Suppressor macrophage treated with lipopolysaccharide for 4 hours (primary cell): ENCODE measurements at regions not wholly inside any gene's neighbourhood (a gene's known extent, or its start where the extent isn't known, plus 50 kb on each side); places are given as distances from the start of the nearest gene placed in this dataset.
"Not testable (repeated sequence)": the region's sequence is repeated elsewhere in the genome, so short reads cannot be mapped to it uniquely, and the experiment has no call there.

Source experiments
- DNase-seq: peaks from one replicate; pipeline ENCODE4 v3.0.0-alpha.2; 2020

DNA sequence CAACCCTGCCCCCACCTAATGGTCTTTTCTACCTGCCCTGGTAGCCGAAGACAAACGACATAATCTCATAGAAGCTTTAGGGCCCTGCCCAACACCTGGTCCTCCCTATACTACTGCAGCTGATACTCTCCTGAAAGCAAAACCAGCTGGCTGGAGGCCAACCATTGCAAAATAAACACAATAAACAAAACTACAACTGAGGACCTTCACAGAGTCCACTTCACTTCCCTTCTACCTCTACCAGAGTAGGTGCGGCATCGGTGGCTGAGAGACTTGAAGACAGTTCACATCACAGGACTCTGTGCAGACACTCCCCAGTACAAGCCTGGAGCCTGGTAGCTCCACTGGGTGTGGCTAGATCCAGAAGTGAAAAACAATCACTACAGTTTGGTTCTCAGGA lies 476.2 kb downstream of the MMUT start:
- no peak for DNase-seq

DNA sequence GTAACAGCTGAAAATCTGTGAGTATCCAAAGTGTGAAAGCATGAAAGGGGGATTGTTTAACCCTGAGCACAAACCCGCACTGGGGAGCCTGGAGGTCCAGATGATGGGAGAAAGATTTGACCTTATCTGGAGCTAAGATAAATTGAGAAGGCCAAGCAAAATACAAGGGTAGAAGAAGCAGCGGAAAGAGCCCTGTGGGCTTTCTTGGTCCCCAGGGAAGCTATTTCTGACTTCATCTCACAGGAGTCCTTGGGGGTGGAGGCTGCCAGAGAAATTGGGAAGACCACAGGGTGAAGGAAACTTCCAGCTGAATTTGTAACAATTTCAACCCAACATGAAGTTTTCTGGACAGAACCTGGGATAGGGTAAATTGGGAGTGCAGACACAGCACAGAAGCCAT lies 476.9 kb downstream of the MMUT start:
- DNase-seq, result no peak

DNA sequence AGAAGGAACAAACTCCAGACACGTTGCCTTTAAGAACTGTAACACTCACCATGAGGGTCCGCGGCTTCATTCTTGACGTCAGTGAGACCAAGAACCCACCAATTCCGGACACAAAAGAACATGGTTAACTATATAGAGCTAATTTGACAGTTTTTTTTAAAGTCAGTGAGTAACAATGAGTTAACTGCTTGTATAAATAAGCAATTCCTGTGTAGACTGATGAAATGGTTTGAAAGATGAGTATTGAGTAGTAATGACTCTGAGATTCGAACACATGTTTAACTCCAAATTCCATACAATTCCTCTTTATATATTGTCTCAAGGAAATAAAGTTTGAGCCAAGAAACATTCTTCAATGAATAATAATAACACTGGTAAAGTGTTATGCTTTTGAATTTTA lies 478.0 kb downstream of the MMUT start:
- DNase-seq, result no peak

DNA sequence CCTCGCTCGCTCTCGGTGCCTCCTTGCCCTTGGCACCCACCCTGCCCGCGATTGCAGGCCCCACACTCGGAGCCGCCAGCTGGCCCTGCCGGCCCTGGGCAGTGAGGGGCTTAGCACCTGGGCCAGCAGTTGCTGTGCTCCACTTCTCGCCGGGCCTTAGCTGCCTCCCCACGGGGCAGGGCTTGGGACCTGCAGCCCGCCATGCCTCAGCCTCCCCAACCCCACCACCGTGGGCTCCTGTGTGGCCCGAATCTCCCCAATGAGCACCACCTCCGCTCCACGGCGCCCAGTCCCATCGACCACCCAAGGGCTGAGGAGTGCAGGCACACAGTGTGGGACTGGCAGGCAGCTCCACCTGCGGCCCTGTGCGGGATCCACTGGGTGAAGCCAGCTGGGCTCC lies 479.1 kb downstream of the MMUT start:
- not testable (repeated sequence) for DNase-seq

DNA sequence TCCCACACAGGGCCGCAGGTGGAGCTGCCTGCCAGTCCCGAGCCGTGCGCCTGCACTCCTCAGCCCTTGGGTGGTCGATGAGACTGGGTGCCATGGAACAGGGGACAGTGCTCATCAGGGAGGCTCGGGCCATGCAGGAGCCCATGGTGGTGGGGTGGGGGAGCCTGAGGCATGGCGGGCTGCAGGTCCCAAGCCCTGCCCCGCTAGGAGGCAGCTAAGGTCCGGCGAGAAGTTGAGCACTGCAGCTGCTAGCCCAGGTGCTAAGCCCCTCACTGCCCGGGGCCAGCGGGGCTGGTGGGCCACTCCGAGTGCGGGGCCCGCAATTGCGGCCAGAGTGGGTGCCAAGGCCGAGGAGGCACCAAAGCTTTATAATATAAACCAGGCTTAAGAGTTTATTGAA lies 479.7 kb downstream of the MMUT start:
- DNase-seq, result no peak

DNA sequence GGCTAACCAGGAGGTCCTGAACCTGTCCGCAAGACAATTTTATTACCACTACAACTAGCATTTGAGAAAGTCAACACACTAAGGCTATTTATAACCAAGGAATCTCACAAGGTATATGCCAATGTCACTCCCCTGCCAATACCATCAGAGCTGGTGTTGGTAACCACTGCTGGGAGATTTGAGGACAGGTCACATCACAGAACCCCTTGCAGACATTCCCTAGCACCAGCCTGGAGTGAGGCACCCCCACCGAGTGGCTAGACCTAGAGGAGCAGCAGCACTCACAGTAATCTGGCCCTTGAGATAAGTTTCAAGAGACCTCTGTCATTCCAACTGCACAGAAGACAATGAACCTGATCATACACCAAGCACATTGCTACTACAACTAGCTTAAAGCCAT lies 483.2 kb downstream of the MMUT start:
- no peak for DNase-seq

DNA sequence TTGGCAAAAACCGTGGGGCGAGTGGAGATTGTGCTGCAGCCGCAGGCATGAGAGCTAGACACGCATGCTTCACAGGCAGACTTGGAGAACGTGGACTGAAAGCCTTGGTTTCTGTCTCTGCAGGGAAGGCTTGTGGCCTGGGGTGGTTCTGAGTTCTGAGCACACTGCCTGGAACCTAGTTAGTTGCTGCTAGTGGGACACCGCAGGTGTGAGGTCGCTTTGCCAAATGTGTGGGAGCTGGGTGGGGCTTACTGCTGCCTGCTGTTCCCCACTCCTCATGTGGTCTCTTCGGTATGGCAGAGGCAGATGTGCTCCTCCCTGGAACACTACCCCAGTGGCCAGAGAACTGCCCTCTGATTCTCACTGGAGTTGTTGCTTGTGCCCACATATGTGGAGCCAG lies 484.0 kb downstream of the MMUT start:
- DNase-seq, result no peak

DNA sequence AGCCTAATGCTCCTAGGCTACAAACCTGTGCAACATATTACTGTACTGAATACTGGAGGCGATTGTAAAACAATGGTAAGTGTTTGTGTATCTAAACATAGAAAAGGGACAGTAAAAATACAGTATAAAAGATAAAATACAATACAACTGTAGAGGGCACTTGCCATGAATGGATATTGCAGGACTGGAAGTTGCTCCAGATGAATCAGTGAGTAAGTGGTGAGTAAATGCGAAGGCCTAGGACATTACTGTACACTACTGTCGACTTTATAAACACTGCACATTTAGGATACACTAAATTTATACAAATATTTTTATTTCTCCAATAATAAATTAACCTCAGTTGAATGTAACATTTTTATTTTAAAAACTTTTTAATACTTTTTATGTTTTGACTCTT lies 485.0 kb downstream of the MMUT start:
- no peak for DNase-seq

DNA sequence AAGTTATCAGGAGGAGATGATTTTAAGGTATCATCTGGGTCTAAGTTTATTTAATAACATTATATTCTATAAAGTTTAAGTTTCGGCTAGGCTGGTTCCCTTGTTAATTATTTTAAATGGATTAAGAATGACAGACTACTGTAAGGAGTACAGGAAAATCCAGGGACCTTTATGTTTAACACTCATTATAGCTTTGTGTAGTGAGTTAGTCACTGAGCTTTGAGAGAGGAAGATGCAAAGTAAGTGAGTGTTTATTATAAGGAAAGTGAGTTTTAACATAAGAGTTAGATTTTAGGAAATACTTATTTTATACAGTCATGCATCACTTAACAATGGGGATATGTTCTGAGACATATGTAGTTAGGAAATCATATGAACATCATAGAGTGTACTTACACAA lies 485.5 kb downstream of the MMUT start:
- no peak for DNase-seq

DNA sequence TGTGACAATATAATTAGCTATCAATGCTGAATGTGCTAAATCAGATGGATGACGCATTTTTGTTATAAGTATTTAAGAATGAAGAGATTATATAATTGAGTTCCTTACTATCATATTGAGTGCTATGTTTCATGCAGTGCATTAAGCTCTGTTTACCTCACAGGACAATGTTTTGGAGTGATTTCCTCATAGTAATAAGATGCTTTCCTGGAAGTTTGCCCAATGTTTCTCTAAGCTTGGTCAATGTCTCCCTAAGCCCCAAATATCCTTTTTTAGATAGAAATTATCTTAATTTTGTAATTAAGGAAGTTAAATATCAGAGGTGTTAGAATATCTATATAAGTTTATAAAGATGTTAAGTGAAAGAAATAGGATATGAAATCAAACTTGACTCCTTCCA lies 489.6 kb downstream of the MMUT start:
- no peak for DNase-seq

DNA sequence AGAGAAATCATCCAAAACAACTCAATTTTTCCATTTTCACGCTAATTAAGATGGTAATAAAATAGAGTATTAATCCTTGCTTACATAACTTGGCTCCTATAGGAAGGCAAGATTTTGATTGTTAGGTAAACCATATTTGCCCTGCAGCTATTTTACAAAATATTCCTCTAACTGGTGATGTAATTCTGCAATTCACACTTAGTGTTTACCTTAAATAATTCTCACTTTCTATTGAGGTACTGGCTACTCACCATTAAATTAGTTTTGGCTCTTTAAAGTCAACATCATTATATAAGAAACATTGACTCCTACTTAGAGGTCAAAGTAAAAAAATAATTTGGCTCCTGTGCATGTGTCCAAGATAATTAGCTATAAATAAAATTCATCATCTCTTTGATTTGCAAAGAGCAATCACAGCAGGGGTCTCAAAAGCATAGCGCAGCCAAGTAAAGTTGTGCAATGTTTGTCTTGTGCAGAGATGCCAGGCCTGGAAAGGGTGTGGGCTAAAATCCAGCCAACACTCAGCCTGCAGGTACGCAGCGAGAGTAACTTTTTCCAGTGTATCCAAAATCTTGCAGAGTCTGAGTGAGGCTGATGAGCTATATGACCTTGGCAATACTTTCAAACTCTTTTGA lies 501.2 kb downstream of the MMUT start:
- DNase-seq, result no peak

DNA sequence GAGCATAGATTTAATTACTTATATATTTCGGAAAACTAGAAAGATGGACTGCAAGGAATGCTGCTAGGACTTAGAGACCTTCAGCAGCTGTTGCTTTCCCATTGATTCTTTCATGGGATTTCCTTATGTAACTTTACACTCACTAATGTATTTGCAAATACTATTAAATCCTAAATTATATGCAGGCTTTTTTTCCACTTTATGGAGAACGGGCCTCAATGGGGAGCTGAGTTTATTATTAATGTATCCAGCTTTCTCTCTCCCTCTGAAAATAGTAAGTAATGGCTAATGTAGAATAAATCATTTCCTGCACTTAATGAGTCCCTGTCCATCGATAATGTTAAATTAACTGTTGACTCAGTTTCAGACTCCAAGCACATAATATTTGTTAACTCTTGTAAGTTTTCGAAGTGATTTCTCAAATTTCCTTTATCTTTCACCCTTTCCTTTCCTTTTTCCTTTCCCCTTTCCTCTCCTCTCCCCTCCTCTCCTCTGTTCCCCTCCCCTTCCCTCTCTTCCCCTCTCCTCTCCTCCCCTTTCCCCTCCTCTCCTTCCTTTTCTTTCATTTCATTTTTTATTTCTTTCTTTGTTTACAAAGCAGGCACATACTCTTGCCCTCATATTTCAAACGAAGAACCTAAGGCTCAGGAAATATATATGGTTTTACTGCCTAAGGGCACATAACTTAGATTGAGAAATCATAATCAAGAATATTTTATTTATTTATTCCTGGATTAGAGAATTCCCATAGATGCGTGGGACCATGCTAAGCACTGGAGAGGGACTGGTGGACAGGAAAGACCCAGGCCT lies 503.6 kb downstream of the MMUT start:
- DNase-seq, result no peak

DNA sequence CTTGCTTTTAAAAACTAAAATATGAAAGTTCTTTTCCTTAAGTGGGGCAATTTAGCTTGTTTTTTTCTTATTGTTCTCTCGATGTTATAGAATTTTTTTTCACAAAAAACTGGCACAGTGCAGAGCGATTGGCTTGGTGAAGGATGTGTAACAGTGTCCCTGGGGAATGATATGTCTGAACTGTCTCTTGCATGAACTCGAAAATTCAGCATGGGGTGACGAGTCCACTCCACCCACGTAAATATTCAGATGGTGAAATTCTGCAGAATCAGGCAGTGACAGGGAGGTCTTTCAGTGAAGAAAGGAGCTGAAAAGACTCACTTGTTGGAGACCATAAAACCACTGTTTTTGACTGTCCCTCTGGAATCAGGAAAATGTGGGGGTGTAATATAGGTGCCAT lies 505.3 kb downstream of the MMUT start:
- DNase-seq, result no peak

DNA sequence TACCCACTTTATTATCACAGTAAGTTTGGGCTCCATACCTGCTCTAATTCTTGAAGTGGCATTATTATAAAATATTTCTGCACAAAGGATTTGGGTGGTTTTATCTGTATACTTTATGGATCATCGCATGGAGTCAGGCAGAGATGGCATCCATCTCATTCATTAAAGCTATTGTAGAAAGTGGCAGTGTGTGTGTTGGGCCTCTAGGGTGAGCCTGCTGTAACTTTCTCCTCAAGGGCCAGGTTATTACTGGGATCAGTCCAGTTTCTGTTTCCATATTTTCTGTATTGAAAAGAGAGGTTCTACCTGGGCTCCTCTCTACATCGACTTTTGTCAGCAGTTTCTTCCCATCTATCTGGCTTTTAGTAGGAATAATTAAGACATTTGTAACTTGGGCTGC lies 511.1 kb downstream of the MMUT start:
- no peak for DNase-seq

DNA sequence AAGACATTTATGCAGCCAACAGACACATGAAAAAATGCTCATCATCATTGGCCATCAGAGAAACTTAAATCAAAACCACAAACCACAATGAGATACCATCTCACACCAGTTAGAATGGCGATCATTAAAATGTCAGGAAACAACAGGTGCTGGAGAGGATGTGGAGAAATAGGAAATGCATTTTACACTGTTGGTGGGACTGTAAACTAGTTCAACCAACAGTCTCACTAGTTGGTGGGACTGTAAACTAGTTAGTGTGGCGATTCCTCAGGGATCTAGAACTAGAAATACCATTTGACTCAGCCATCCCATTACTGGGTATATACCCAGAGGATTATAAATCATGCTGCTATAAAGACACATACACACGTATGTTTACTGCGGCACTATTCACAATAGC lies 518.8 kb downstream of the MMUT start:
- not testable (repeated sequence) for DNase-seq

DNA sequence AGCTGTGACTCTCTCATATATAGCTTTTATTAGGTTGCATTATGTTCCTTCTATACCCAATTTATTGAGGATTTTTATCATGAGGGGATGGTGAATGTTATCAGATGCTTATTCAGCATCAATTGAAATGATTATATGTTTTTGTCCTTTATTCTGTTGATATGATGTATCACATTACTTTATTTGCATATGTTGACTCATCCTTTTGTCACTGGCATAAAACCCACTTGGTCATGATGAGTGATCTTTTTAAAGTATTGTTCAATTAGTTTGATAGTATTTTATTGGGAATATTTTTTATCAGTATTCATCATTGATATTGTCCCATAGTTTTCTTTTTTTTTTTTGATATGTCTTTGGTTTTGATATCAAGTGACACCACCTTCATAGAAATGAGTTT lies 529.9 kb downstream of the MMUT start:
- no peak for DNase-seq

DNA sequence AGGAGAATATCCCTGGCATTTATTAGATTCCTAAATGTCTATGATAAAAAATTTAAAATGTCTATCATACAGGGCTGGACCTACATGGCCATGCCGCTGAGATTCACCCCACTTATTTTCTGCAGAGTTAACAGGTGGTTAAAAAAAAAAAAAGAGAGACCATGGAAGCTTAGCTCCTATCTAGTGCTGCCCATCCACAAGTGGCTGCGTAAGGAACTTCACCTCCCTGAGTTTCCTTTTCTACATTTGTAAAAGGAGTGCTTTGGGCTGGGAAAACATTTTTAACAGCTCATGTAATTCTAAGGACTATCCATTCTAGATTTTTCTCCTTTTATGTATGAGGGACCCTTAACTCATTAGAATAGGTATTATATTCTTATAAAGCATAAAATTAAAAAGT lies 534.1 kb downstream of the MMUT start:
- no peak for DNase-seq

DNA sequence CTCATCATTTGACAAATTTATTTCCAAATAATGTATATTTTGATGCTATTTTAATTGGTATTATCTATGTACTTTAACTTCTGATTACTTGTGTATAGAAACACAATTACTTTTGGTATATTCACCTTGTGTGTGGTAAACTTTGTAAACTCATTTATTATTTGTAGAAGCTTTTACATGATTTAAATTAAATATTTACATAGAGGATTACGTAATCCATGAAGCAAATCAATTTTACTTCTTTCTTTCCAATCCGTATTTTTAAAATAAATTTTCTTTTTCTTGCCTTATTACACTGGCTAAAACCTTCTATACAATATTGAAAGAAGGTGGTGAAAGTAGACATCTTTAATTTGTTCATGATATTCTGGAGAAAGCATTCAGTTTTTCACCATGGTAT lies 540.2 kb downstream of the MMUT start:
- DNase-seq, result no peak

DNA sequence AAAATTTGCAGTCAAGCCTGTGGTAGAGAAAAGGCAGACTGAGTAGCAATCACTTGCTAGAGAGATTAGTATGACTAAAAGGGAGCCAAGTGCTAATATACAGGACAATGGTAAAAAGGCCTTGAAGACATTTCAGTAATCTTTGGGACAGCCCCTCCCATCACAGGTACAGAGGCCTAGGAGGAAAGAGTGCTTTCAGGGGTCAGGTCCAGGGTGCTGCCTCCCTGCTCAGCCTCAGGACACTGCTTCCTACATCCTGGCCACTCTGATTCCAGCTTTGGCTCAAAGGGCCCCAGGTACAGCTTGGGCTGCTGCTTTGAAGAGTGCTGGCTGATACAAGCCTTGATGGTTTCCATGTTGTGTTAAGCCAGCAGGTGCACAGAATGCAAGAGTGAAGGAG lies 543.5 kb downstream of the MMUT start:
- DNase-seq, result no peak

DNA sequence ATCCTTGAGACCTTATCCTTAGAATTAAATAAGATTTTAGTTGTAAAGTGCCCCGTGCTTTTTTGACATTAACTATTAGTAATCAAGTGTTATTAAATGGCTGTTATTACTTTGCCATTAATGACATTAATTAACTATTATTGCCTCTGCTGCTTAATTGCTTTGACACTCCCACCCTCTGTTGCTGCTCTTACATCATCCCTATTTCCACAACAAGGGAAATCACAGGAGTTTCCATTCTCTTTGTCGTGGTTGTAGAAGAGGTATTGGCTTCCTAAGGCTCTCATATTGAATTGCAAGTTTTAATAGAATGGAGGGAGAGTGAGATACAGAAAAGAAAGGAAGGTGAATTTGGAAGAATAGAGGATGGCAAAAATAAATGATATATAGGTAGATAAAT lies 545.8 kb downstream of the MMUT start:
- no peak for DNase-seq

DNA sequence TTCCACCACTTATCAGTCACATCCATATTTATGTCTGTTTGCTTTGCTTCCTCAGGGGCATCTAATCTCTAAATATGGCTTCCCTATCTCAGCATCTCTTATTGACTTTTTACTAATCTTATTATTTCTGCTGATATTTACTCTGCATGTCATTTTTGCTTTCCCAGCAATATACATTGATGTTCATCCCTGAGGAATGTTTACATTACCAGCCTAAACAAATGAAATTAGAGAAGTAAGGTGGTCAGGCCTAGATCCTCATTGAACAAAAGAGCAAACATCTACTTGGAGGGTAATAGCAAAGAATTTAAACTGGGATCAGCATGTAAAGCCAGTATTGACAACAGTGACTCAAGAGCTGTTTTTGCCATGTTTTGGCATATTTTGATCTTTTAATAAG lies 546.4 kb downstream of the MMUT start:
- no peak for DNase-seq

DNA sequence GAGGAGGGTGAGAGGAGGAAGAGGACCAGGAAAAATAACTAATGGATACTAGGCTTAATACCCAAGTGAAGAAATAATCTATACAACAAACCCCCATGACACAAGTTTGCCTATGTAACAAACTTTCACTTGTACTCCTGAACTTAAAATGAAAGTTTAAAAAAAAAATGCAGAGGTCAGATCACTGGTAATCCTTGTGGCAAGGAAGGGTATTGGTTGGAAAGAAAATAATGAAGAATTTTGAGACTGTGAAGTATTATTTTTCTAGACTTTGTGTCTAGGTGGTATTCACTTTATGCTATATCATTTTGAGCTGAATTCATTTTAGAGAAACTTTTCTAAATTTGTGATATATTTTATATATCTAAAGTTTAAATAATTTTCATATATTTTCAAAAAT lies 547.5 kb downstream of the MMUT start:
- DNase-seq, result no peak

DNA sequence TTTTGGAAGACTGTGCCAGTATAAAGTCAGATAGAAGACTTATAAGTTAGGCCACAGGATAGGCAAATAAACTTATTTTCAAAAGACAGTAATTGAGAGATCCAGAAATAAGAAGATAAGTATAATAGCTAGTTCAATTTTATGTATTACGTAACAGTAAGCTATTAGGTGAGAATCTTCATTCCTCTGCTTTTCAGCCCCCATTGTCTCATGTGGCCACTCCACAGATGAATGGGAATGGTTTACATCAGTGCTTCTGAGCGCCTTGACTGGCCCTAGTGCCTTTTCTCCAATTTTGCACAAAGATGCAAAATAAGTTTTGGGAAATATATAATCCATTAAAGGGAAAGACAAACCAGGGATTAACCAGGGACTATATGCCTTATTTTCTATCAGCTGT lies 550.5 kb downstream of the MMUT start:
- DNase-seq, result no peak

DNA sequence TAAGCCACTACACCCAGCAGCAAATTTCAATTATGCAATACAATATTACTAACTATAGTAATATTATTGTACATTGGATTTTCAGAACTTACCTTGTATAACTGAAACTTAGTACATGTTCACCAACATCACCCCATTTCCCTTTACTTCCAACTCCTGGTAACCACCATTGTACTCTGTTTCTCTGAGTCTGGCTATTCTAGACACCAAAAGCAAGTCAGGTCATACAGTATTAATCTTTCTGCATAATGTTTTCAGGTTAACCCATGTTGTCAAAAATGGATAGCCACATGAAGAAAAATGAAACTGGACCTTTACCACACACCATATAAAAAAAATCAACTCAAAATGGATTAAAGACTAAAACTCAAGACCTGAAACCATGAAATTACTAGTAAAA lies 558.2 kb downstream of the MMUT start:
- no peak for DNase-seq

DNA sequence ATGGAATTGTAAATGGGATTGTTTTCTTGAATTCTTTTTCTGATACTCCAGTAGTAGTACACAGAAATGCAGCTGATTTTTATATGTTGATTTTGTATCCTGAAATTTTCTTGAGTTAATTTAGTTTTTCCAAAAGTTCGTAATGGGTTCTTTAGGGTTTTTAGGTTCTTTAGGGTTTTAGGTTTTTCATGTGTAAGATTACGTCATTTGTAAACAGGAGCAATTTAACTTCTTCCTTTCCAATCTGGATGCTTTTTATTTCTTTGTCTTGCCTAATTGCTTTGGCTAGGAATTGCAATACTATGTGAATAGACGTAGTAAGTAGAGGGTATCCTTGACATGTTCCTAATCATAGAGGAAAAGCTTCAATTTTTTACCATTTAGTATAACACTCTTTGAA lies 568.6 kb downstream of the MMUT start:
- DNase-seq, result no peak
